A549 (cell line): ENCODE measurements at regions not wholly inside any gene's neighbourhood (a gene's known extent, or its start where the extent isn't known, plus 50 kb on each side); places are given as distances from the start of the nearest gene placed in this dataset.

Experiments used
- CBX8 ChIP-seq: fragments of 200-600 bp; sonication (generic); IDR thresholded peaks from 2 replicates; pipeline ENCODE4 v1.6.1; 2016
- CHD4 ChIP-seq: fragments of 200-600 bp; sonication (generic); IDR thresholded peaks from 2 replicates; pipeline ENCODE4 v1.6.1; 2016; ENCODE audit warnings: antibody characterized with exemption, mild to moderate bottlenecking, borderline replicate concordance
- EHMT2 ChIP-seq: fragments of 200-600 bp; sonication (generic); IDR thresholded peaks from 2 replicates; pipeline ENCODE4 v1.6.1; 2016; ENCODE audit warnings: antibody characterized with exemption, low read depth, mild to moderate bottlenecking, moderate library complexity
- JUNB ChIP-seq: fragments of >200 bp; sonication (Bioruptor Twin); formaldehyde crosslinking; IDR thresholded peaks from 2 replicates; pipeline ENCODE4 v1.6.1; 2016
- MAFK ChIP-seq: fragments of 450-650 bp; IDR thresholded peaks from 2 replicates; pipeline ENCODE4 v1.6.1; 2014; ENCODE audit not compliant: partially characterized antibody
- POLR2A ChIP-seq: IDR thresholded peaks from 2 replicates; pipeline ENCODE4 v1.6.1; 2012; ENCODE audit warnings: mild to moderate bottlenecking, low read length
- RAD21 ChIP-seq, 2 experiments: fragments of >200 bp in 1 of 2; sonication (Bioruptor Twin) in 1 of 2; formaldehyde crosslinking in 1 of 2; IDR thresholded peaks in 1 of 2; conservative IDR thresholded peaks in 1 of 2; 2 replicates in 1 of 2; 3 replicates in 1 of 2; pipeline ENCODE4 v1.6.1; 2012 to 2018; ENCODE audit warnings: inconsistent platforms in 1 of 2
- RFX5 ChIP-seq: fragments of 450-650 bp; IDR thresholded peaks from 2 replicates; pipeline ENCODE4 v1.7.1; 2014; ENCODE audit warnings: antibody characterized with exemption, mild to moderate bottlenecking, moderate library complexity
- TP53 ChIP-seq: fragments of 250-450 bp; sonication (Bioruptor Pico); IDR thresholded peaks from 2 replicates; pipeline ENCODE4 v1.5.0; 2021; ENCODE audit warnings: mild to moderate bottlenecking, moderate library complexity
- TF ChIP-seq, protein P1 (sequence below): fragments of >200 bp; sonication (Bioruptor Twin); formaldehyde crosslinking; IDR thresholded peaks from 3 replicates; pipeline ENCODE4 v1.5.1; 2016

DNA sequence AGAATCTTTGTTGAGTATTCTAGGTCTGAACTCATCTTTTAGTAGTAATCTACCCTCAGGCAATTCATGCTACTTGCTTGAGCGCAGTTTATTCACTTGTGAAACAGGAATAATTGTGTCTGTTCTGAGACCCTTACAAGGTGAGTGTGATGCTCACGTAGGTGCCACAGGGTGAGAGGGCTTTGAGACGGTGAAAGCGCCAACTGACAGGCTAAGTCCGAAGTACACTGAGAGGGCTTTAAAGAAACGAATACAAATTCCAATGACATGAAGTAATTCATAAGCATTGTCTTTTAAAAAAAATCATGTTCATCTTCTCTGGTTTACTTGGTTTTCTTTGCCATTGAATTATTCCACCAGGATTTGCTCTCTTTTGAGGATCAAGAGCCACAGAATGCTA, 393.7 kb upstream of the RGMA start:
- TF ChIP-seq POLR2A = no peak
- TF ChIP-seq, protein P1, sequence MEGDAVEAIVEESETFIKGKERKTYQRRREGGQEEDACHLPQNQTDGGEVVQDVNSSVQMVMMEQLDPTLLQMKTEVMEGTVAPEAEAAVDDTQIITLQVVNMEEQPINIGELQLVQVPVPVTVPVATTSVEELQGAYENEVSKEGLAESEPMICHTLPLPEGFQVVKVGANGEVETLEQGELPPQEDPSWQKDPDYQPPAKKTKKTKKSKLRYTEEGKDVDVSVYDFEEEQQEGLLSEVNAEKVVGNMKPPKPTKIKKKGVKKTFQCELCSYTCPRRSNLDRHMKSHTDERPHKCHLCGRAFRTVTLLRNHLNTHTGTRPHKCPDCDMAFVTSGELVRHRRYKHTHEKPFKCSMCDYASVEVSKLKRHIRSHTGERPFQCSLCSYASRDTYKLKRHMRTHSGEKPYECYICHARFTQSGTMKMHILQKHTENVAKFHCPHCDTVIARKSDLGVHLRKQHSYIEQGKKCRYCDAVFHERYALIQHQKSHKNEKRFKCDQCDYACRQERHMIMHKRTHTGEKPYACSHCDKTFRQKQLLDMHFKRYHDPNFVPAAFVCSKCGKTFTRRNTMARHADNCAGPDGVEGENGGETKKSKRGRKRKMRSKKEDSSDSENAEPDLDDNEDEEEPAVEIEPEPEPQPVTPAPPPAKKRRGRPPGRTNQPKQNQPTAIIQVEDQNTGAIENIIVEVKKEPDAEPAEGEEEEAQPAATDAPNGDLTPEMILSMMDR = no peak
- no peak for TF ChIP-seq RFX5
- TF ChIP-seq CHD4 = no peak
- no peak for TF ChIP-seq CBX8
- no peak for TF ChIP-seq JUNB
- TF ChIP-seq TP53 = no peak
- TF ChIP-seq EHMT2 = no peak
- TF ChIP-seq MAFK = no peak
- no peak for TF ChIP-seq RAD21 (conservative IDR thresholded peaks at IDR 0.05 in 1 of 2, IDR thresholded peaks at IDR 0.05 in 1 of 2)
